Right cardiac atrium (tissue), 5 donors: ENCODE measurements at regions not wholly inside any gene's neighbourhood (a gene's known extent, or its start where the extent isn't known, plus 50 kb on each side); places are given as distances from the start of the nearest gene placed in this dataset.

Source experiments
- ATAC-seq, 2 donors: fragments of 200-7000 bp; cut with Tn5 transposase; one replicate each; pipeline versions ENCODE4 v1.8.0 to v1.9.1; 2020; ENCODE audit warnings: moderate library complexity in 2 of 2, mild to moderate bottlenecking in 1 of 2
- DNase-seq, 3 donors: peaks; one replicate each; pipeline ENCODE4 v3.0.0-alpha.2; 2020
- H3K27ac ChIP-seq: one replicate; pipeline ENCODE4 v1.5.1; 2013; ENCODE audit warnings: mild to moderate bottlenecking, low read length, control low read depth, moderate library complexity
- H3K27me3 ChIP-seq: one replicate; pipeline ENCODE4 v1.6.1; 2013; ENCODE audit not compliant: control insufficient read depth, insufficient read depth
- H3K4me1 ChIP-seq: one replicate; pipeline ENCODE4 v1.6.1; 2013; ENCODE audit warnings: low read length; ENCODE audit not compliant: control insufficient read depth, insufficient read depth
- H3K4me3 ChIP-seq: one replicate; pipeline ENCODE4 v1.5.1; 2013; ENCODE audit warnings: low read length, control low read depth
- H3K9me3 ChIP-seq: one replicate; pipeline ENCODE4 v1.6.1; 2013; ENCODE audit warnings: low read length; ENCODE audit not compliant: control insufficient read depth
- WGBS: extraction: QIAGEN DNeasy Blood & Tissue Kit; methylation state at CpG from one replicate; pipeline ENCODE4 v1.1.7; 2013; 5-methylcytosine and 5-hydroxymethylcytosine counted together
- intact Hi-C, 4 donors: fragments of 100-400 bp; cut with DNase I; formaldehyde crosslinking; loops; one replicate each; pipeline versions ENCODE4 v1.11.0 to v1.14.0; 2022 to 2023
- donor health status: healthy with polysubstance abuse.
- donor health status: DM: no; HTN: yes; CAD: no.
- donor health status: DM: no; HTN: no; CAD: no.
- donor health status: DM: no; HTN: yes; CAD: no; lungs with severe emphysema.
- donor health status: DM: yes; HTN: yes; CAD: no.

DNA sequence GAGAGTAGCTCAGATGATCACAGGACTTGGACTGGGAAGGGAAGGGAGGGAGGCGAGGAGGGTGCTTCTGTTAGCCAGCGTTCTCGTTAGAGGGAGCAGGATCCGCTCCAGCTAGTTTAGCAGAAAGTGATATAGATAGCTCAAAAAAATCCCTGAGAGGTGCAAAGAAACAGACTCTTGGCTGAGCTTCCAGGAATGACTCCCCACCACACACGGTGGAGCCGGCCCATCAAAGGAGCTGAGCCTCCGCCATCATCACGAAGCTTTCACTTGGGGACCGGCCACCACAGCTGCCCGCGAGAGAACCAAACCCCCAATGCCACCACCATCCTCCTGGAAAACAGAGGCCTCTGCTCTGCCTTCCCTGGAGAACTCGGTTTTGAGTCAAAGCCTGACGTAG lies 124.6 kb upstream of the BCL2L14 start:
- H3K4me3 ChIP-seq, result no peak overlapping the region
- no peak overlapping the region for H3K27ac ChIP-seq
- WGBS, result 80% methylated on average over 13 of the region's 13 CpGs
- no peaks in the 10 kb centered on the region for H3K4me1 ChIP-seq
- intact Hi-C loops, result no loop called here
- no peaks in the 10 kb centered on the region for H3K9me3 ChIP-seq
- no peaks in the 10 kb centered on the region for H3K27me3 ChIP-seq
- DNase-seq (no peak), ATAC-seq (no peak)

DNA sequence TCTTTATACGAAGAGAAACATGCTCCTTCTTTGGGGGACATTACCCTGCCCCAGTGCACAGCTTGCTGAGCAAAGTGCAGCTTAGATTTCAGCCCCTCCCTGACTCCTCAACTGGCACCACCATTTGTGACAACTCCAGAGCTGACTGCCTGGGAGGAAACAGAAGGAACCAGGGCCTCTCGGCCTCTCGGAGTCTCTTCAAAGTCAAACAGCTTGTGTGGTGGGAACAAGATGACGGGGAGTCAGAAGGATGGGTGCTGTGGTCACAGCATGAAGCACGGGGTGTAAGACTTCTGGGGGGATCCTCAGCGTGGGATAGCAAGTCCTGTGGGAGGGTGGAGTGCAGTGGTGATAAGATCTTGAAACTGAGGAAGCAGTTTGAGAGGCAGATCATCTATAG lies 123.5 kb upstream of the BCL2L14 start:
- intact Hi-C loops, result no loop called here
- WGBS, result 76% methylated on average over 6 of the region's 6 CpGs
- H3K4me1 ChIP-seq, result no peaks in the 10 kb centered on the region
- no peak overlapping the region for H3K4me3 ChIP-seq
- ATAC-seq (no peak), DNase-seq (no peak)
- no peaks in the 10 kb centered on the region for H3K27me3 ChIP-seq
- H3K9me3 ChIP-seq, result no peaks in the 10 kb centered on the region
- no peak overlapping the region for H3K27ac ChIP-seq

DNA sequence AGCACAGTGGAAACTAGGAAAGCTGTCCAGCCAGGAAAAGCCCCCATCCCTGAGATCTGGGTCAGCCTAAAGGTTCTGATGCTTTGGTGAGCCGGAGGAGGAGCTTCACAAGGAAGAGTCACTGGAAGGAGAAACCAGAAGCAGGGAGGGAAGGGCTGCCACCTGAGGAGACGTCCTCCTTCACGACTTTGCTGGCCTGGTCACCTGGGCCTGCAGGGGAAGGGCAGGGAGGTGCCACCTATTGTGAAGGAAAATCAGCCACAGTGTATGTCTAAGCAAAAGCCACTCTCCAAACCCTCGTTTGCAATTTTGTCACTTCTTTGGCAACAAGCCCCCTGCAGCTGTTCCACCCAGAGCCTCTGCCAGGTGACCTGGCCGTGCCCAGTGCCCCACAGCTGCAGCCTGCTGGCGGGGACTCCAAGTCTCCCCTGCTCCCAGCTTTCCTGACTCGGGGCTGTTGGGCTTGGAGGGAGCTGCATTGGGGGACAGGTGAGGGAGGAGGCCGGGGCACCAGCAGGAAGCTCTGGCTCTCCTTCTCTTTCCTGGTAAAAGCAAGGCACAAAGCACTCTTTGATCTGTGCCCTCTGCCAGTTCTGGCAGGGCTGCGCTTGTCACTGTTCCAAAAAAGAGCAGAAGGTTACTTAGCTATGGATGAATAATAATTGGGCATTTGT lies 120.9 kb upstream of the BCL2L14 start:
- intact Hi-C loops, result no loop called here

DNA sequence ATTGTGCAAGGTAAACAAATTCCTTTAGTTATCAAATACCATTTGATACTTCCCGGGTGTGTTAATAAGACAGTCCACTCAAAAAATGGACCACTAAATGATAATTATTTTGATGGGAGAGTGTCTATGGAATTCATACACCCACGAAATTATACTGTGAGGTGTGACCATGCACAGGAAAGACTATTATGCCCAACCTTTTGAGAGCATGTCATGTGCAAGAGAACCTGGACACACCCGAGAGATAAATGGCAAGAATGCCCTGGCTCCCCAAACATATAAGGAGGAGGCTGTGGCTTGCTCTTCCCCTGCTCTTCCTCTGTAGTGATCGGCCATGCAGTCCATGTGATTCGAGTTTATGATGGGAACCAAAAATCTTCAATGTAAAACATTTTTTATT lies 119.5 kb upstream of the BCL2L14 start:
- Histone ChIP-seq H3K9me3 (no peaks in the 10 kb centered on the region), H3K4me1 (no peaks in the 10 kb centered on the region), H3K27ac (no peak overlapping the region), H3K27me3 (no peaks in the 10 kb centered on the region), H3K4me3 (no peak overlapping the region)
- ATAC-seq, result no peak
- 83% methylated on average over 5 of the region's 5 CpGs for WGBS
- DNase-seq, result no peak
- intact Hi-C loops, result no loop called here

More for the DNA sequence above, 120.9 kb upstream of the BCL2L14 start:
- Histone ChIP-seq H3K27ac (no peak overlapping the region), H3K27me3 (no peaks in the 10 kb centered on the region), H3K9me3 (no peaks in the 10 kb centered on the region), H3K4me3 (no peak overlapping the region), H3K4me1 (no peaks in the 10 kb centered on the region)
- DNase-seq (no peak), ATAC-seq (no peak)
- WGBS, result 51% methylated on average over 9 of the region's 9 CpGs

DNA sequence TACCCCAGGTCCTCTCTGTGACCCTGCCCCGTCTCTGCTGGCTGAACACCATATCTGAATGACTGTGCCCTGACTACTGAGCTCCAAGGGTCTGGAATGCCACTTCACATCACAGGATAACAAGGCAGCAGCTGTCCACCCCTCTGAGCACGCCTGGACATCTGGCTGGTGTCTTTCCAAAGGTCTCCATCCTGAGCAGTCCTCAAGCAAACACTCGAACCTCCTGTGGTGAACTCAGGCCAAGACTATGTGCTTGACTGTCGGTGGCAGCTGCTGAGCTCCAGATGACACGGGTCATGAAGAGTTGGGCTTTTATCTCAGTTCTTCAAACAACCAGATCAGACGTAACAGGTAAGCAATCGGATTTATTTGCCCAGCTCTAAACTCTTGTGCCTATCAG lies 117.2 kb upstream of the BCL2L14 start:
- Histone ChIP-seq H3K4me3 (no peak overlapping the region), H3K27me3 (no peaks in the 10 kb centered on the region), H3K27ac (no peak overlapping the region), H3K4me1 (no peaks in the 10 kb centered on the region), H3K9me3 (no peaks in the 10 kb centered on the region)
- intact Hi-C loops, result no loop called here
- no peak for ATAC-seq
- 65% methylated on average over 7 of the region's 7 CpGs for WGBS
- no peak for DNase-seq

DNA sequence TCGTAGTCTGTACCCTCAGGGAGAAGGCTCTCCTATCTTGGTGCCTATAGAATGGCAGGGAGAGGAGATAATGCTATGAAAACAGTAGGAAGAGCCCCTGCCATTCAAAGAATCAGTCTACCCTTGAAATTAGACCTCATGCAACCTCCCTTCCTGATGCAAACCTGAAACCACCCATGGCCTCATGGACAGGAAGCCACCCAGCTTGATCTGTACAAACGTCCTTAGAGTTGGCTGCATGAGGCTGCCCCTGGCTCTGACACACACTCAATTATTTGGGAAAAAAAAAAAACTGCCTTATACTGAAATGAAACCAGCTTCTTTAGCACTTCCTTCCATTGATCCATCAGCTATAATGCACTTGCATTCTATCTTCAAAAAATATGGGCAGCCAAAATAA lies 116.6 kb upstream of the BCL2L14 start:
- H3K4me3 ChIP-seq, result no peak overlapping the region
- no peak overlapping the region for H3K27ac ChIP-seq
- H3K4me1 ChIP-seq, result no peaks in the 10 kb centered on the region
- no peaks in the 10 kb centered on the region for H3K9me3 ChIP-seq
- no peak for ATAC-seq
- H3K27me3 ChIP-seq, result no peaks in the 10 kb centered on the region
- intact Hi-C loops, result no loop called here
- 50% methylated on average over 2 of the region's 2 CpGs for WGBS
- DNase-seq, result no peak

DNA sequence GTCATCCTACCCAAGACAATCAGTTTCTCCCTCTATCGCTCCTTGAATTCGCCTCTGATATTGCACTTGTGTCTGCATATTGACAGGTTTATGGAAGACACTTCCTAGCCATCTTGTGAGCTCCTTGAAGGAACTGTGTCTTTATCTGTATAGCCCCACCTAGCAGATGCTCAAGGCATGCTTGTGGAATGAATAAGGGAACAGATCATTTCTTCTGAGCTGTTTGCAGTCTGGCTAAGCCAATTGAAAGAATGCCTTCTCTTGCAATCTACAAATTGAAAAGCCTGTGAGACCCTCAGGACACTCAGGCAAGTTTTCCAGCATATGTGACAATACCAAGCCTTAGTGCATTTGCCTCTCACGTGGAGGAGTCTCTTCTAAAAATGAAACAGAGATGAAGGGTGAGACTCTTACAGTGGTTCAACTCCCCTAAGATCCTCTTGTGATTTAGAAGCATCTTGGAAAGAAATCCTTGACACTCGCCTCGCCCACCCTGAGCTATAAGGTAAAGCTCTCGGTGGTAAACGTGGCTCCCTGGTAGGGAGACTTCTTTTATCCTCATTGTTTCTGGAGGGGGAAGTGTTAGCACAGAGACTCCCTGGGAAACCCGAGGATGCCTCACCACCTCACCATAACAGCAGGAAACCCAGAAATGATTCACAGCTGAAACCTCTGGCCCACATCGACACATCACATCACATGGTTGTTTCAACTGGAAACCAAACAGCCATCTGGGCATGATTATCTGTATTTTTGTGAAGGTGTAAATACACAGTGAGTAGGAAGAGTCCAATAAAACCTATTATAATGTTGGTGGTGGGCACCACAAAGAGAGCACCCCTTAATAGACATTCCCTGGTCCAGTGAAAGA lies 112.3 kb upstream of the BCL2L14 start:
- no peak for DNase-seq
- WGBS, result 65% methylated on average over 9 of the region's 9 CpGs
- H3K27ac ChIP-seq, result no peak overlapping the region
- no peak for ATAC-seq
- H3K27me3 ChIP-seq, result no peaks in the 10 kb centered on the region
- no peaks in the 10 kb centered on the region for H3K9me3 ChIP-seq
- intact Hi-C loops, result no loop called here
- H3K4me3 ChIP-seq, result no peak overlapping the region
- no peaks in the 10 kb centered on the region for H3K4me1 ChIP-seq

DNA sequence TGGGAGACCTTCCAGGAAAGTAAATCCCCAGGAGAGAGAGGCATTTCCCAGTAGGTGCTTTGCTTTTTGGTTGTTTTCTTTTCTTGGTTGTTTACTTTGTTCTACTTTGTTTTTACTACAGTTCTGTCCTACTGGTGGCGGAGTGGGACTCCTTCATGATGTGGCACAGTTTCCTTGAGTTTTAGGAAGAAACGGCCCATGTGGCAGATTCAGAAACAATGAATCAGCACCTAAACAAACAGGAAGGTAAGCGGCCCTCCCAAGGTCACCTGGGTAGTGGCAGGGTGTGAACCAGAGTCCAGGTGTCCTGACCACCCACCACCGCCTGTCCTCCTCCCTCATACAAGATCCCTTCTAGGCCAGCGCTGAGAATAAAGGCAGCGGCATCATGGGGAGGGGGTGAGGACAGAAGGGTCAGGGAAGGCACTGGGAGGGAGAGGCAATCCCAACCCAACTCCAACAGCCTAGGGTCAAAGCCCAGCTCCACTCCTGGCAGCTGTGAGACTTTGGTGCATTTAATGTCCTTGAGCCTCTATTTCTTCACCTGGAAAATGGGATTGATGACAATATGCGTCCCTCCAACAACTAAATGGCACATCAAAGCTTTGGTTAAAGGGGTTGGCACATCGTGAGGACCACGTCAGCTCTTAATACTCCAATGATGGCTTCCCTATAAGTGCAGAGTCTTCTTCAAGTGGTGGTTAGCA lies 111.5 kb upstream of the BCL2L14 start:
- 86% methylated on average over 9 of the region's 9 CpGs for WGBS
- H3K4me1 ChIP-seq, result no peaks in the 10 kb centered on the region
- H3K9me3 ChIP-seq, result no peaks in the 10 kb centered on the region
- no peak overlapping the region for H3K4me3 ChIP-seq
- H3K27me3 ChIP-seq, result no peaks in the 10 kb centered on the region
- H3K27ac ChIP-seq, result no peak overlapping the region
- intact Hi-C loops, result no loop called here
- no peak for DNase-seq
- ATAC-seq, result no peak

DNA sequence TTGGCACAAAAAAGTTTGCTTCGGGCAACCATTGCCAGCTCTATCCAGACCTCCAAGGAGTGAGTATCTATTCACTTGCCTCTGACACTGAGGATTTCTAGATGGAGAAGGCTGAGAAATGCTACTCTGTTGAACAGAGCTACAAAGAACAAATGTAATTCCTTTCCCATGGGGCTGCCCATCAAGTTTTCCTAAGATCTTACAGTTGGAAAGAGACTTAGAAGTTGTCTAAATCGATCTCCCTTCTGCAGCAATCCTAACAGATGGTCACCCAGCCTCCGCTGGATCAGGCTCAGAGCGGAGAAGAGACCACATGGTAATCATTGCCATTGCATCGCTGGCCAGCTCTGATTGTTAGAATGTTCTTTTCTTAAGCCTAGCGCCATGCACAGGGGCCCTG lies 110.1 kb upstream of the BCL2L14 start:
- Histone ChIP-seq H3K4me3 (no peak overlapping the region), H3K9me3 (no peaks in the 10 kb centered on the region), H3K27ac (no peak overlapping the region), H3K27me3 (no peaks in the 10 kb centered on the region), H3K4me1 (no peaks in the 10 kb centered on the region)
- 90% methylated on average over 6 of the region's 6 CpGs for WGBS
- no peak for DNase-seq
- intact Hi-C loops, result no loop called here
- no peak for ATAC-seq

DNA sequence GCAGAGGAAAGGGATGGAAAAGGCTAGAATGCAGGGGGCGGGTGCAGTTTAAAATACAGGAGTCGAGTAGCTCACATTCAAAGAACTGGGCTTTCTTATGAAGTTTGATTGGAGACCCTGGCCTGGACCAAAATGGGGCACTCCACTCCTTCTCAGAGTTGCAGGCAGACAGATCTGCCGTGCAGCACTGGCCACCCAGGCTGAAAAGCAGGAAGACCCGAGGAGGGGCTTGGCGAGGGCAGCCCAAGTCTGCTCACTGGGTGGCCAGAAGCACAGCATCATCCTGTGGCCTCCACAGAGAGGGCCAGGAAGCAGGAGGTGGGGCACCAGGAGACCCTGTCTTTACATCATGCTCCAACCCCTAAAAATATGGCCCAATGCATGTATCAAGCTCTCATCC lies 109.1 kb upstream of the BCL2L14 start:
- 67% methylated on average over 5 of the region's 5 CpGs for WGBS
- H3K27ac ChIP-seq, result no peak overlapping the region
- H3K27me3 ChIP-seq, result no peaks in the 10 kb centered on the region
- DNase-seq (no peak), ATAC-seq (no peak)
- intact Hi-C loops, result no loop called here
- H3K9me3 ChIP-seq, result no peaks in the 10 kb centered on the region
- no peak overlapping the region for H3K4me3 ChIP-seq
- no peaks in the 10 kb centered on the region for H3K4me1 ChIP-seq

DNA sequence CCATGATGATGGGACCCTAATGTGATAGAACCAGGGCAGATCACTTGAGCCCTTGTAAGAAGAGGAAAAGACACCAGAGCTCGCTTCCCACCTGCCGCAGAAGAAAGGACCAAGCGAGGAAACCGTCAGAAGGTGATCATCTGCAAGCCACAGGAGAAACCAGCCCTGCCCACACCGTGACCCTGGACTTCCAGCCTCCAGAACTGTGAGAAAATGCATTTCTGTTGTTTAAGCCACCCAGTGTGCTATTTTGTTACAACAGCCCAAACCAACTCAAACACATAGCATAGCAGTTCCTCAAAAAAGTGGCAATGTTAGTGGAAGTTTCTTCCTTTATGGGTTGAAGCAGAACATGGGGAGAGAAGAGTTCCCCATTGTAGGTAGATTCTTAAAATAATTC lies 107.9 kb upstream of the BCL2L14 start:
- Histone ChIP-seq H3K4me3 (no peak overlapping the region), H3K27ac (no peak overlapping the region), H3K9me3 (no peaks in the 10 kb centered on the region), H3K4me1 (no peaks in the 10 kb centered on the region), H3K27me3 (no peaks in the 10 kb centered on the region)
- 96% methylated on average over 5 of the region's 5 CpGs for WGBS
- ATAC-seq, result no peak
- no peak for DNase-seq
- intact Hi-C loops, result no loop called here
